G401.6 (cell line): ENCODE measurements at regions not wholly inside any gene's neighbourhood (a gene's known extent, or its start where the extent isn't known, plus 50 kb on each side); places are given as distances from the start of the nearest gene placed in this dataset.

Source experiments
- FAIRE-seq: peaks from 2 replicates; lab custom pipeline; 2012; peaks lifted over from hg19 to GRCh38; lab: Jason Lieb, UNC

GRCh38 chr13:37927561-37927960, 58.0 kb upstream of the TRPC4 start:
- no peak for FAIRE-seq

- no peak for FAIRE-seq
Observed at GRCh38 chr13:37925878-37926473, 56.4 kb upstream of the TRPC4 start.

GRCh38 chr13:37923236-37923635, 53.7 kb upstream of the TRPC4 start:
- no peak for FAIRE-seq

- FAIRE-seq: no peak
Observed at GRCh38 chr13:37919329-37919880, 49.8 kb upstream of the TRPC4 start.
